ENCODE measurements at regions not wholly inside any gene's neighbourhood (a gene's known extent, or its start where the extent isn't known, plus 50 kb on each side); places are given as distances from the start of the nearest gene placed in this dataset.

GRCh38 chr3:154060238-154061000, 60.8 kb upstream of the ARHGEF26 start:
- TF ChIP-seq SUZ12 (IDR thresholded peaks at IDR 0.05; ENCODE audit: unreplicated experiment) (no peak), ESRRA (IDR thresholded peaks at IDR 0.05; ENCODE audit: low read length) (no peak), EGR1 (IDR thresholded peaks at IDR 0.05; ENCODE audit: borderline replicate concordance in 1 of 2, low read depth in 2 of 2, low read length in 2 of 2) (no peak), POLR2A (IDR thresholded peaks at IDR 0.05; ENCODE audit: low read depth, low read length) (no peak), SREBF2 (IDR thresholded peaks at IDR 0.05; ENCODE audit: low read length) (no peak), STAT1 (conservative IDR thresholded peaks at IDR 0.05) (no peak), EP300 (IDR thresholded peaks at IDR 0.05; ENCODE audit: borderline replicate concordance in 1 of 2, control insufficient read depth in 1 of 2, low read depth in 2 of 2, low read length in 2 of 2) (no peak), KDM1A (IDR thresholded peaks at IDR 0.05; ENCODE audit: borderline replicate concordance) (no peak), ZSCAN29 (IDR thresholded peaks at IDR 0.05) (no peak)
- TF ChIP-seq, protein P1, sequence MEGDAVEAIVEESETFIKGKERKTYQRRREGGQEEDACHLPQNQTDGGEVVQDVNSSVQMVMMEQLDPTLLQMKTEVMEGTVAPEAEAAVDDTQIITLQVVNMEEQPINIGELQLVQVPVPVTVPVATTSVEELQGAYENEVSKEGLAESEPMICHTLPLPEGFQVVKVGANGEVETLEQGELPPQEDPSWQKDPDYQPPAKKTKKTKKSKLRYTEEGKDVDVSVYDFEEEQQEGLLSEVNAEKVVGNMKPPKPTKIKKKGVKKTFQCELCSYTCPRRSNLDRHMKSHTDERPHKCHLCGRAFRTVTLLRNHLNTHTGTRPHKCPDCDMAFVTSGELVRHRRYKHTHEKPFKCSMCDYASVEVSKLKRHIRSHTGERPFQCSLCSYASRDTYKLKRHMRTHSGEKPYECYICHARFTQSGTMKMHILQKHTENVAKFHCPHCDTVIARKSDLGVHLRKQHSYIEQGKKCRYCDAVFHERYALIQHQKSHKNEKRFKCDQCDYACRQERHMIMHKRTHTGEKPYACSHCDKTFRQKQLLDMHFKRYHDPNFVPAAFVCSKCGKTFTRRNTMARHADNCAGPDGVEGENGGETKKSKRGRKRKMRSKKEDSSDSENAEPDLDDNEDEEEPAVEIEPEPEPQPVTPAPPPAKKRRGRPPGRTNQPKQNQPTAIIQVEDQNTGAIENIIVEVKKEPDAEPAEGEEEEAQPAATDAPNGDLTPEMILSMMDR (IDR thresholded peaks at IDR 0.05 in 2 of 3, conservative IDR thresholded peaks at IDR 0.05 in 1 of 3; ENCODE audit: control insufficient read depth in 2 of 3, extremely low read depth in 1 of 3, insufficient read depth in 1 of 3, low read depth in 3 of 3, low read length in 3 of 3), result no peak

Measured in GM12878 (cell line).